Kidney (tissue), 13 donors: ENCODE measurements at regions not wholly inside any gene's neighbourhood (a gene's known extent, or its start where the extent isn't known, plus 50 kb on each side); places are given as distances from the start of the nearest gene placed in this dataset.
A peak's percentile ranks its signal among the peaks of the same experiment; 100 is the strongest.
"Not testable (repeated sequence)": the region's sequence is repeated elsewhere in the genome, so short reads cannot be mapped to it uniquely, and the experiment has no call there.

Source experiments
- DNase-seq, 5 donors: peaks; one replicate each; pipeline ENCODE4 v3.0.0-alpha.2; 2013 to 2020
- FAIRE-seq: peaks from 2 replicates; lab custom pipeline; 2012; peaks lifted over from hg19 to GRCh38; lab: Jason Lieb, UNC
- H3K27ac ChIP-seq, 2 donors: one replicate each; pipeline ENCODE4 v1.7.0; 2013; ENCODE audit warnings: low read depth in 2 of 2, low read length in 2 of 2, inconsistent platforms in 1 of 2
- H3K27me3 ChIP-seq: one replicate; pipeline ENCODE4 v1.7.1; 2013; ENCODE audit warnings: low read length, inconsistent platforms; ENCODE audit not compliant: control insufficient read depth, insufficient read depth
- H3K36me3 ChIP-seq, 3 donors: one replicate each; pipeline versions ENCODE4 v1.7.0 to v1.7.1; 2013; ENCODE audit warnings: low read length in 3 of 3, control low read depth in 1 of 3, inconsistent platforms in 1 of 3; ENCODE audit not compliant: insufficient read depth in 3 of 3, control insufficient read depth in 2 of 3
- H3K4me1 ChIP-seq, 3 donors: one replicate each; pipeline versions ENCODE4 v1.7.0 to v1.7.1; 2013; ENCODE audit warnings: low read length in 3 of 3, inconsistent platforms in 1 of 3, low read depth in 1 of 3; ENCODE audit not compliant: control insufficient read depth in 2 of 3, insufficient read depth in 2 of 3
- H3K4me3 ChIP-seq, 3 donors: one replicate each; pipeline versions ENCODE4 v1.7.0 to v1.8.1; 2013; ENCODE audit warnings: low read length in 3 of 3, control low read depth in 1 of 3, inconsistent platforms in 1 of 3
- H3K9ac ChIP-seq, 3 donors: one replicate each; pipeline versions ENCODE4 v1.7.0 to v1.7.1; 2013; ENCODE audit warnings: low read length in 3 of 3, control low read depth in 1 of 3, inconsistent platforms in 1 of 3
- H3K9me3 ChIP-seq, 3 donors: one replicate each; pipeline versions ENCODE4 v1.7.0 to v1.7.1; 2013; ENCODE audit warnings: low read length in 3 of 3, control low read depth in 1 of 3, inconsistent platforms in 1 of 3; ENCODE audit not compliant: control insufficient read depth in 2 of 3, insufficient read depth in 1 of 3
- CTCF ChIP-seq: IDR thresholded peaks from 3 replicates; pipeline ENCODE4 v1.5.1; 2012; ENCODE audit warnings: mild to moderate bottlenecking, moderate library complexity, borderline replicate concordance; ENCODE audit not compliant: insufficient read depth; ENCODE audit errors: extremely low read depth
- intact Hi-C: fragments of 100-400 bp; cut with DNase I; formaldehyde crosslinking; loops from one replicate; pipeline ENCODE4 v1.11.1; 2022
- donor health status: control.
- donor health status: control.
- donor health status: control.
- donor health status: control.
- donor health status: control.
- donor health status: DM: yes; HTN: yes; CAD: no.
- donor health status: Normal renal cell carcinoma (clear cell type).

DNA sequence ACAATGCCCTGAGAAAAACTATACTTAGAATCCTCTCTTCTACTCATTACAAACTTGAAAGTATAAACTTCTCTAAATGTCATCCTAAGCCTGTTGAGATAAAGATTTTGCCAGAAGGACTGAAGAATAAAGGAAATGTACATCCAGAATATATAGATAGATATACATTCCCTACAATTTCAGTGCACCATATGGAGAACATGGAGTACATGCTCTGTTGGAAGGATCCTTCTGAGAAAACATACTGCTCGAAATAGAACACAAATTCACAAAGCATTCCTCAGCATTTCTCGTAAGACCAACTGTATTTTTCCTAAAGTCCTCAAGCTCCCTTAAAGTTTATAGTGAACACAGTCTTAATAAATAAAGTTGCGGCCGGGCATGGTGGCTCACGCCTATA lies 69.7 kb upstream of the RASA1 start:
- intact Hi-C loops = no loop called here

GRCh38 chr5:87199246-87199645 lies 68.4 kb upstream of the RASA1 start:
- FAIRE-seq, H3K36me3 ChIP-seq, H3K9ac ChIP-seq, H3K9me3 ChIP-seq, DNase-seq, H3K4me3 ChIP-seq, H3K27me3 ChIP-seq, H3K4me1 ChIP-seq, intact Hi-C loops, H3K27ac ChIP-seq: not testable (repeated sequence)

More for the DNA sequence above, 69.7 kb upstream of the RASA1 start:
- H3K36me3 ChIP-seq = no peaks in the 10 kb centered on the region
- TF ChIP-seq CTCF = no peak
- no peak overlapping the region for H3K27ac ChIP-seq
- no peaks in the 10 kb centered on the region for H3K4me1 ChIP-seq
- FAIRE-seq = no peak
- DNase-seq = no peak
- H3K4me3 ChIP-seq = no peak overlapping the region
- no peak overlapping the region for H3K9ac ChIP-seq
- H3K27me3 ChIP-seq = no peaks in the 10 kb centered on the region
- no peaks in the 10 kb centered on the region for H3K9me3 ChIP-seq

GRCh38 chr5:87199704-87200103 lies 68.0 kb upstream of the RASA1 start:
- DNase-seq, H3K4me1 ChIP-seq, H3K9ac ChIP-seq, H3K4me3 ChIP-seq, FAIRE-seq, H3K9me3 ChIP-seq, intact Hi-C loops, H3K36me3 ChIP-seq, H3K27ac ChIP-seq, H3K27me3 ChIP-seq: not testable (repeated sequence)

DNA sequence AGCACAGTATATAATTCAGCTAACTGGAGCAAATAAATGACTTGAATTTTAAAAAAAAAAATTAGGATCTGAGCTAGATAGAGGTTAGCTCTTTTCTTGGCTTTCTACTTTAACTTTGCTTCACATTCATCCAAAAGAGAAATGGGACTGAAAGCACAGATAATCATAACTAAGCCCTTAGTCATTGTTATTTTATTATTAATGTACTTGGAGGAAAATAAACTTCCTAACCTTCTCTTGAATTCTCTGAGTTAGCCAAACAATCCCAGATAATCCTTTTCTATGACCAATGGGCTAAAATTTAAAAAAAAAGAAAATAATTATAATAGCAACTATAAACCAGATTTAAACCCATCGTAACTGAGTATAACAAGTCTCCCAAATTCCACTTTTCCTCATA lies 57.6 kb upstream of the RASA1 start:
- Histone ChIP-seq H3K4me1 (no peaks in the 10 kb centered on the region), H3K9ac (no peak overlapping the region), H3K9me3 (no peaks in the 10 kb centered on the region), H3K27me3 (no peaks in the 10 kb centered on the region), H3K27ac (no peak overlapping the region), H3K36me3 (no peaks in the 10 kb centered on the region), H3K4me3 (no peak overlapping the region)
- DNase-seq = no peak
- no peak for FAIRE-seq
- intact Hi-C loops = no loop called here
- TF ChIP-seq CTCF = no peak

- peak in 2 of 5 donors; percentile 54 to 61 for DNase-seq
- H3K36me3 ChIP-seq = no peaks in the 10 kb centered on the region
- intact Hi-C loops = no loop called here
- H3K9ac ChIP-seq = no peak overlapping the region
- no peaks in the 10 kb centered on the region for H3K4me1 ChIP-seq
- H3K27ac ChIP-seq = no peak overlapping the region
- H3K9me3 ChIP-seq = no peaks in the 10 kb centered on the region
- no peak for FAIRE-seq
- H3K27me3 ChIP-seq = no peaks in the 10 kb centered on the region
- TF ChIP-seq CTCF = no peak
- no peak overlapping the region for H3K4me3 ChIP-seq
Measured at GRCh38 chr5:87210743-87211142, 56.9 kb upstream of the RASA1 start.
